Prostate gland (tissue), 2 donors: ENCODE measurements at regions not wholly inside any gene's neighbourhood (a gene's known extent, or its start where the extent isn't known, plus 50 kb on each side); places are given as distances from the start of the nearest gene placed in this dataset.

ENCODE experiments used
- CTCF ChIP-seq, 4 experiments: fragments of 200-600 bp in 2 of 4; fragments of 450-650 bp in 2 of 4; sonication (generic) in 2 of 4; IDR thresholded peaks; 1 replicate in 3 of 4; 2 replicates in 1 of 4; pipeline ENCODE4 v1.5.1; 2016 to 2019; ENCODE audit warnings: antibody characterized with exemption in 4 of 4, mild to moderate bottlenecking in 2 of 4, moderate library complexity in 2 of 4
- POLR2A ChIP-seq: fragments of 450-650 bp; IDR thresholded peaks from one replicate; pipeline ENCODE4 v1.6.1; 2016; ENCODE audit warnings: antibody characterized with exemption, mild to moderate bottlenecking
- POLR2AphosphoS5 ChIP-seq: sonication (generic); formaldehyde crosslinking; IDR thresholded peaks from one replicate; pipeline ENCODE4 v1.6.1; 2017; ENCODE audit warnings: antibody characterized with exemption

- TF ChIP-seq CTCF (IDR thresholded peaks at IDR 0.05) = no peak
- TF ChIP-seq POLR2A = no peak
- no peak for TF ChIP-seq POLR2AphosphoS5
Observed at GRCh38 chr9:11039006-11039405, 426.2 kb upstream of the PTPRD start.
